ENCODE measurements at regions not wholly inside any gene's neighbourhood (a gene's known extent, or its start where the extent isn't known, plus 50 kb on each side); places are given as distances from the start of the nearest gene placed in this dataset.

DNA sequence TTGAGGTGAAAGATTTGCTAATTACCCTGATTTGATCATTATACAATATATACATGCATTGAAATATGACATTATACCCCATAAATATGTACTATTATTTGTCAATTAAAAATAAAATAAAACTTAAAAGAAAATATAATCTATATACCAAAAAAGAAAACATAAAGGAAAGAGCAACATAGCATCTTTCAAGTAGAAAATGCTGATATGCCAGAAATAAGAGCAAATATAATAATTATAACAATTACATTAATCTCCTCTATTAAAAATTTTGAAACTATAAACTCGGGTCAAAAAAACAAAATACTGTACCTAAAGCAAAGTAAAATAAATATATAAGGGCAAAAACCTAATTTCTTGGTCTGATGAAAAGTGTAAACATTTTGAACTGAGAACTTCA is 209.3 kb upstream of the PDE1C start:
- no peak overlapping the region for H3K9ac ChIP-seq (ENCODE audit: low read length)
- no peaks in the 10 kb centered on the region for H3K79me2 ChIP-seq (ENCODE audit: low read length)
- CTCF ChIA-PET: no interaction called here
- no peaks in the 10 kb centered on the region for H3F3A ChIP-seq (ENCODE audit: low read length, unreplicated experiment)
- TF ChIP-seq, protein P1, sequence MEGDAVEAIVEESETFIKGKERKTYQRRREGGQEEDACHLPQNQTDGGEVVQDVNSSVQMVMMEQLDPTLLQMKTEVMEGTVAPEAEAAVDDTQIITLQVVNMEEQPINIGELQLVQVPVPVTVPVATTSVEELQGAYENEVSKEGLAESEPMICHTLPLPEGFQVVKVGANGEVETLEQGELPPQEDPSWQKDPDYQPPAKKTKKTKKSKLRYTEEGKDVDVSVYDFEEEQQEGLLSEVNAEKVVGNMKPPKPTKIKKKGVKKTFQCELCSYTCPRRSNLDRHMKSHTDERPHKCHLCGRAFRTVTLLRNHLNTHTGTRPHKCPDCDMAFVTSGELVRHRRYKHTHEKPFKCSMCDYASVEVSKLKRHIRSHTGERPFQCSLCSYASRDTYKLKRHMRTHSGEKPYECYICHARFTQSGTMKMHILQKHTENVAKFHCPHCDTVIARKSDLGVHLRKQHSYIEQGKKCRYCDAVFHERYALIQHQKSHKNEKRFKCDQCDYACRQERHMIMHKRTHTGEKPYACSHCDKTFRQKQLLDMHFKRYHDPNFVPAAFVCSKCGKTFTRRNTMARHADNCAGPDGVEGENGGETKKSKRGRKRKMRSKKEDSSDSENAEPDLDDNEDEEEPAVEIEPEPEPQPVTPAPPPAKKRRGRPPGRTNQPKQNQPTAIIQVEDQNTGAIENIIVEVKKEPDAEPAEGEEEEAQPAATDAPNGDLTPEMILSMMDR (conservative IDR thresholded peaks at IDR 0.05; ENCODE audit: low read depth, low read length): no peak
- TF ChIP-seq EZH2 (IDR thresholded peaks at IDR 0.05; ENCODE audit: low read length, unreplicated experiment) (no peak), EZH2phosphoT487 (IDR thresholded peaks at IDR 0.05; ENCODE audit: borderline replicate concordance, low read length) (no peak)
- no peak for DNase-seq
- no peak overlapping the region for H3K4me2 ChIP-seq (ENCODE audit: low read length)
- intact Hi-C loops (cut with micrococcal nuclease): no loop called here
- BruUV-seq (replicated peaks): no TSS peak
- peaks cover 83% of the 10 kb centered on the region for H3K27me3 ChIP-seq (ENCODE audit: low read length)
- H3K4me1 ChIP-seq (ENCODE audit: insufficient read depth, low read length): no peaks in the 10 kb centered on the region
- H4K20me1 ChIP-seq (ENCODE audit: low read length): no peaks in the 10 kb centered on the region
- no peaks in the 10 kb centered on the region for H3K9me3 ChIP-seq (ENCODE audit: low read length)
- no peak for ATAC-seq
- no peaks in the 10 kb centered on the region for H3K36me3 ChIP-seq (ENCODE audit: low read depth, low read length)
- no peak overlapping the region for H3K27ac ChIP-seq (ENCODE audit: low read length)
- POLR2A ChIA-PET (ENCODE audit: unreplicated experiment): no interaction called here
- no peak overlapping the region for H3K4me3 ChIP-seq (ENCODE audit: low read length)
- no peaks in the 10 kb centered on the region for H3K9me2 ChIP-seq (replicated peaks; ENCODE audit: low read length)
- no peak overlapping the region for H2AFZ ChIP-seq (ENCODE audit: low read length)

DNA sequence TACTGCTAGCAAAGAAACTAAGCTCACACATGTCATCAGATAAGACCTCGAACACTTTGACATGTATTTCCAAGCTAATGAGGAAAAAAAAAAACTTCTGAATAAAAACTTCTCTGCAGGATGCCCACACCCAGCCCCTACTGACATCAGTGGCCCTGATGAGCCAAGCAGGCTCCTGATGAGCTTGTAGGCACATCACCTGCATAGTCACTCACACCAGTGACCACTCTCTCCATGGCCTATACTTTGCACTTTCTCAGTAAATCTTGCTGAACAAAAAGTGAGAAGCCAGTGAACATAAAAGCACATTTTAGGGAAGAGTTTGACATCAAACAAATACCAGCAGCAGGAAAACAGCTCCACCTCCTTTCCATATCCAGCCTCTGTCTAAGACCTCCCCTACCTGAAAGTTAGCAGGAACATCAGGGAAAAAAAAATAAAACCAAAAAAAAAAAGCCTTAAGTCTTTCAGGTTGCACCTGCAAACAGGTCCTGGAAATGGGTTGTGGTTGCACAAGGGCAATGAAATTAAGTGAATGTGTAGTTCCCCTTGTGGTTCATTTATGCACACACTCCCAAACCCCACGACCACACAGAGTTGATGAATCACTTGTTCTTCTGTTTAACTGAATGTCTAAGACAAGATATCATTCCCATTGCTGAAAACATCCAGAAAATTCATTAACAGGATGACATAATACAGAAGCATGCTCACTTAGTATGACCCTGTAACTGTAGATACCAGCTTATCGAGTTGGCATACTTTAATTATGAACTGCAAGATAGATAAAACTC is 205.2 kb upstream of the PDE1C start:
- H3K4me1 ChIP-seq (ENCODE audit: insufficient read depth, low read length): no peaks in the 10 kb centered on the region
- ChIA-PET CTCF (interaction anchor here (0.7 kb wide), 1 partner anchor 613 kb away, joined by 3 read pairs; no protein-coding TSS in a partner anchor), POLR2A (ENCODE audit: unreplicated experiment) (no interaction called here)
- H3K4me3 ChIP-seq (ENCODE audit: low read length): no peak overlapping the region
- H3K79me2 ChIP-seq (ENCODE audit: low read length): no peaks in the 10 kb centered on the region
- no peaks in the 10 kb centered on the region for H3F3A ChIP-seq (ENCODE audit: low read length, unreplicated experiment)
- no peaks in the 10 kb centered on the region for H4K20me1 ChIP-seq (ENCODE audit: low read length)
- H3K9ac ChIP-seq (ENCODE audit: low read length): no peak overlapping the region
- no peaks in the 10 kb centered on the region for H3K36me3 ChIP-seq (ENCODE audit: low read depth, low read length)
- H3K9me3 ChIP-seq (ENCODE audit: low read length): no peaks in the 10 kb centered on the region
- no peak overlapping the region for H2AFZ ChIP-seq (ENCODE audit: low read length)
- H3K9me2 ChIP-seq (replicated peaks; ENCODE audit: low read length): no peaks in the 10 kb centered on the region
- H3K27ac ChIP-seq (ENCODE audit: low read length): no peak overlapping the region
- H3K4me2 ChIP-seq (ENCODE audit: low read length): no peak overlapping the region
- no peak for ATAC-seq
- peaks cover 92% of the 10 kb centered on the region for H3K27me3 ChIP-seq (ENCODE audit: low read length)
- intact Hi-C loops (cut with micrococcal nuclease): no loop called here
- TF ChIP-seq EZH2 (IDR thresholded peaks at IDR 0.05; ENCODE audit: low read length, unreplicated experiment): no peak
- TF ChIP-seq EZH2phosphoT487 (IDR thresholded peaks at IDR 0.05; ENCODE audit: borderline replicate concordance, low read length): no peak
- TF ChIP-seq, protein P1 (conservative IDR thresholded peaks at IDR 0.05; ENCODE audit: low read depth, low read length): no peak
- BruUV-seq (replicated peaks): no TSS peak
- peak; percentile 22 for DNase-seq

DNA sequence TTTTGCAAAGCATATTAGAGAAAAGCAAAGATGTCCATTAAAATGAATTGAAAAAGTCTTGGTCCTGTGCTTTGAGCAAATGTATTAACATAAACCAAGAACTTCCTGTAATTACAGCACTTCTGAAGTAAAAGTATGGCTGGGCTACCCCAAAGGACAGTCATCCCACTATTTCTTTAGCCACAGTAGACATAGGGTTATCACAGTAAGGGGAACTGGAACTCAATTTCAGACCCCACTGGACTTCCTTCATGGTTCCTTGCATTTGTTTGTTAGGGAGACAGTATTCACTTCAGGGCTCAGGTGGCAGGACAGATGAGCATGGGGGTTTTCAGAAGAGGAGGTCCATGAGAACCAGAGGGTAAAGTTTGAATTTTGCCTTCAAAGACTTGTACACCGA is 203.1 kb upstream of the PDE1C start:
- Histone ChIP-seq H3K9me3 (ENCODE audit: low read length) (no peaks in the 10 kb centered on the region), H3K9me2 (replicated peaks; ENCODE audit: low read length) (no peaks in the 10 kb centered on the region), H3K36me3 (ENCODE audit: low read depth, low read length) (no peaks in the 10 kb centered on the region), H3K79me2 (ENCODE audit: low read length) (no peaks in the 10 kb centered on the region), H3K4me3 (ENCODE audit: low read length) (no peak overlapping the region), H4K20me1 (ENCODE audit: low read length) (no peaks in the 10 kb centered on the region), H3K4me2 (ENCODE audit: low read length) (no peak overlapping the region), H3K4me1 (ENCODE audit: insufficient read depth, low read length) (no peaks in the 10 kb centered on the region), H3K27ac (ENCODE audit: low read length) (no peak overlapping the region), H2AFZ (ENCODE audit: low read length) (no peak overlapping the region), H3F3A (ENCODE audit: low read length, unreplicated experiment) (no peaks in the 10 kb centered on the region), H3K27me3 (ENCODE audit: low read length) (peaks cover 95% of the 10 kb centered on the region), H3K9ac (ENCODE audit: low read length) (no peak overlapping the region)
- BruUV-seq (replicated peaks): no TSS peak
- DNase-seq (no peak), ATAC-seq (no peak)
- intact Hi-C loops (cut with micrococcal nuclease): no loop called here
- POLR2A ChIA-PET (ENCODE audit: unreplicated experiment): no interaction called here
- CTCF ChIA-PET: no interaction called here
- no peak for TF ChIP-seq EZH2 (IDR thresholded peaks at IDR 0.05; ENCODE audit: low read length, unreplicated experiment)
- TF ChIP-seq, protein P1 (conservative IDR thresholded peaks at IDR 0.05; ENCODE audit: low read depth, low read length): no peak
- no peak for TF ChIP-seq EZH2phosphoT487 (IDR thresholded peaks at IDR 0.05; ENCODE audit: borderline replicate concordance, low read length)

Data from PC-3 (cell line).